ENCODE measurements at regions not wholly inside any gene's neighbourhood (a gene's known extent, or its start where the extent isn't known, plus 50 kb on each side); places are given as distances from the start of the nearest gene placed in this dataset.
"Not testable (repeated sequence)": the region's sequence is repeated elsewhere in the genome, so short reads cannot be mapped to it uniquely, and the experiment has no call there.

GRCh38 chr14:70269582-70269981 lies 80.8 kb upstream of the SLC8A3 start:
- DNase-seq = no peak

- DNase-seq = no peak
Observed at GRCh38 chr14:70268760-70269159, 80.0 kb upstream of the SLC8A3 start.

DNA sequence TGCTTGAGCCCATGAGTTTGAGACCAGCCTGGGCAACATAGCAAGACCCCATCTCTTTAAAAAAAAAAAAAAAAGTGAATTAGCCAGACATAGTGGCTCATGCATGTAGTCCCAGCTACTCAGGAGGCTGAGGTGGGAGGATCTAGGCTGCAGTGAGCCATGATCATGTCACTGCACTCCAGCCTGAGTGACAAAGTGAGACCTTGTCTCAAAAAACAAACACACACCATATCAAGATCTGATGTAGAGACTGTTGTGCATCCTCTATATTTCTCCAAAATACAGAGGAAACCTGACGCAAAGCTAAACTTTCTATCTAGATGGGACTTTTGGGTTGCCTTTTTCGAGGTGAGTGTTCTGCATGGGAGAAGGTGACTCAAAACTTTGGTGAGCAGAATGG lies 77.4 kb upstream of the SLC8A3 start:
- DNase-seq = no peak

- no peak for DNase-seq
Observed at GRCh38 chr14:70265422-70265821, 76.7 kb upstream of the SLC8A3 start.

DNA sequence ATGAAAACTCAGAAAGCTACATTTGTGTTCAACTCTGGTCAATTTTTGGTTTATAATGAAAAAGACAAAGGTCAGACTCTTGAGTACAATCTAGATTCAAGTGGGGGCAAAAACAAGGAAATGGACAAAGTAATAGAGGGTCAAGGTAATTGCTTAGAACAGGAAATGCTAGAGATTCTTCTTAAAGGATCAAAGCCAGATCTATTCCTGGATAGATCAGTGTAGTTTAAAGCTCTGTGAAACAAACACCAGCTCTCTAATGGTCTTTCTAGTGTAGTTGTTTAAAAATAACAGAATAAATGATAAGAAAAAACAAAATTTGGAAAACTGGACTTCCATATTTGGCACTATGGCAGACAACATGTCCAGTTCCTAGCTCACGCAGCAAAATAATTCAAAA lies 70.7 kb upstream of the SLC8A3 start:
- no peak for DNase-seq

DNA sequence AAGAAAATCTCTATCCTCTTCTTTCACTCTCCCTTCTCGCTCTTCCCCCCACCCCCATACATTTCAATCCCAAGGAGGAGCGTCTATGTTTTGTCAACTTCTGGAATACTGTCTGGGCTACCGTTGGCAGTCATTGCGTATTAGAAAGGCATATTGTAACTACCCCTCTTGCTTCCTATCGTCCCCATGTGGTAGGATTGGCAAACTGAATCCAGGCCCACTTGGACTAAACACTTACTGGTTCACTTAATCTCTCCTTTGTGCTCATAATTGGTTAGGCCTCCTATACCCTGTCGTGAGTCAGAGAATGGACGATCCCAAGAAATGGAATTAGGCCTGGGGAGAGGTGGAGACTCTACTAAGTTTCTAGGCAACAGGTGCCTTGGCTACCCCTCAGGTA lies 68.8 kb upstream of the SLC8A3 start:
- DNase-seq = peak; percentile 62

GRCh38 chr14:70256601-70257000 lies 67.8 kb upstream of the SLC8A3 start:
- DNase-seq = no peak

DNA sequence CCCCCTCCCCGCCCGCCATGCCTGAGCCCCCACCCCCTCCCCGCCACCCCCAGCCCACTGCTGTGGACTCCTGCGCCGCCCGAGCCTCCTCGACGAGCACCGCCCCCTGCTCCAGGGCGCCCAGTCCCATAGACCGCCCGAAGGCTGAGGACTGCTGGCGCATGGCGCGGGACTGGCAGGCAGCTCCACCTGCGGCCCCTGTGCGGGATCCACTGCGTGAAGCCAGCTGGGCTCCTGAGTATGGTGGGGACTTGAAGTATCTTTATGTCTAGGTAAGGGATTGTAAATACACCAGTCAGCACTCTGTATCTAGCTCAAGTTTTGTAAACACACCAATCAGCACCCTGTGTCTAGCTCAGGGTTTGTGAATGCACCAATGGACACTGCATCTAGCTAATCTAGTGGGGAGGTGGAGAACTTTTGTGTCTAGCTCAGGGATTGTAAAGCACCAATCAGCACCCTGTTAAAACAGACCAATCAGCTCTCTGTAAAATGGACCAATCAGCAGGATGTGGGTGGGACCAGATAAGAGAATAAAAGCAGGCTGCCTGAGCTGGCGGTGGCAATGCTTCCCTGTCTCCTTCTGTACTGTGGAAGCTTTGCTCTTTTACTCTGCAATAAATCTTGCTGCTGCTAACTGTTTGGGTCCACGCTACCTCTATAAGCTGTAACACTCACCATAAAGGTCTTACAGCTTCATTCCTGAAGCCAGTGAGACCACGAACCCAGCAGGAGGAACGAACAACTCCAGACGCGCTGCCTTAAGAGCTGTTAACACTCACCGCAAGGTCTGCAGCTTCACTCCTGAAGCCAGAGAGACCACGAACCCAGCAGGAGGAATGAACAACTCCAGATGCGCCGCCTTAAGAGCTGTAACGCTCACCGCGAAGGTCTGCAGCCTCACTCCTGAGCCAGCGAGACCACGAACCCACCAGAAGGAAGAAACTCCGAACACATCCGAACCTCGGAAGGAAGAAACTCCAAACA lies 66.6 kb upstream of the SLC8A3 start:
- DNase-seq = not testable (repeated sequence)

DNA sequence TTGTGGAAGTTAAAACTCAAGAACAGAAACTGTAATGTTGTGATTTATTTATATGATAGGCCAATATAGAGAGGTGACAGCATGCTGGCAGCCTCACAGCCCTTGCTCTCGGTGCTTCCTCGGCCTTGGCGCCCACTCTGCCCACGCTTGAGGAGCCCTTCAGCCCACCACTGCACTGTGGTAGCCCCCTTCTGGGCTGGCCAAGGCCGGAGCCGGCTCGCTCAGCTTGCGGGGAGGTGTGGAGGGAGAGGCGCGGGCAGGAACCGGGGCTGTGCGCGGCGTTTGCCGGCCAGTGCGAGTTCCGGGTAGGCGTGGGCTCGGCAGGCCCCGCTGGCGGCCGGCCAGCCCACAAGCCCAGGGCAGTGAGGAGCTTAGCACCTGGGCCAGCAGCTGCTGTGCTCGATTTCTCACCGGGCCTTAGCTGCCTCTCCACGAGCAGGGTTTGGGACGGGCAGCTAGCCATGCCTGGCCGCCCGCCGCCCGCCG lies 65.8 kb upstream of the SLC8A3 start:
- DNase-seq = peak; percentile 58

- not testable (repeated sequence) for DNase-seq
Observed at GRCh38 chr14:70253547-70253946, 64.8 kb upstream of the SLC8A3 start.

DNA sequence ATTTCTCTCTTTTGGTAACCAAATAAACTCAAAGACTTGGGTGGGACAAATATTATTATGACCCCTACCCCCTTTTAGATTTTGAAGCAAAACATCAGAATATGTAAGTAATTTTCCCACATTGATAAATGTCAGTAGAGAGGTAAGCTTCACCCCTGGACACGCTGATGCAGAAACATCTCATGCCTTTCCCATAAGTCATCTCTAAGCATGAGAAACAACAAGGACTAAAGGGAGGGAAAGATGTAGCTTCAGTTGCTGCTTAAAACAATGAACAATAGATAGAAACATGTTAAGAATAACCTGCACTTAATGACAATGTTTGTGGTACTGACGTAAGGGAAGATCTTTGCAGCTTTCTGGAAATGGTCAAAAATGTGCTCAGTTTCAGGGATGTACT lies 56.3 kb upstream of the SLC8A3 start:
- no peak for DNase-seq

DNA sequence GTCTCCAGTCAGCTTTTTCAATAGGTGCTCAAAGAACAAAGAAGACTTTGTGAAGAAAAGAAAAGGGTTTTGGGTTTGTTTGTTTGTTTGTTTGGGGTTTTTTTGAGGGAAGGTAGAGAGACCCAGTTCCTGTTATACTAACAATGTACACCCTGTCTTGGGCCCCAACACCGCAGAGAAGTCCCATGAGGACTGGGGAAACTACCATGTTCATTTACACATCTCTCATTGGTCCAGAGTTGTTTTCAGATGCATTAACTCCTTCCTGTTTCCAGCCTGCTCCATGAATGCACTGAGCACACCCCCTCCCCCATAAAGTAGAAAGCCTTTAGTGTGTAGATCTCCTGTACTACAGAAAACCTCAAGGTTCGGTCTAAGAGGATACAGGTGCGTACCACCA lies 51.1 kb upstream of the SLC8A3 start:
- DNase-seq = no peak

DNA sequence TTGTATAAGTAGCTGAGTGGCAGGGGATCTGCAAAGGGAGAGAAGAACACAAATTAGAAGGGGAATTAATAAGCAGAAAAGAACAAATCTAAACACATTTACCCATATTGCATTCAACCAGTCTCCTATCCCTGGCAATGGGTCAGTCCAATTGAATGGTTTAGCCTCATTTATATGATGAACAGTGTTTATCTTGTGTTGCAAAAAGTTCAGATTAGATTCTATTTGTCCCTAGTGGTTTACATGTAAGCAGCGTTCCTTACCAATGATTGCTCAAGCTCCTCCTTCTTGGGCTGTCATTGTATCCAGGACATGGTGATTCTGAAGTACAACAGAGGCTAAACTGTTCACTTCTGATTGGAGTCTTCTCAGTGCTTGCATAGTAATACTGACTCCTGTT lies 49.9 kb upstream of the SLC8A3 start:
- not testable (repeated sequence) for DNase-seq
